GM23248 (cell line): ENCODE measurements at regions not wholly inside any gene's neighbourhood (a gene's known extent, or its start where the extent isn't known, plus 50 kb on each side); places are given as distances from the start of the nearest gene placed in this dataset.

ENCODE experiments used
- DNase-seq: peaks from one replicate; pipeline ENCODE4 v3.0.0-alpha.2; 2015
- H2AFZ ChIP-seq: fragments of 200-600 bp; sonication (generic); 2 replicates; pipeline ENCODE4 v1.6.1; 2016; ENCODE audit warnings: antibody characterized with exemption
- H3F3A ChIP-seq: fragments of 200-600 bp; sonication (generic); 2 replicates; pipeline ENCODE4 v1.6.1; 2016; ENCODE audit warnings: mild to moderate bottlenecking, antibody characterized with exemption, mixed run types; ENCODE audit not compliant: insufficient read depth
- H3K27ac ChIP-seq: fragments of 200-600 bp; sonication (generic); 2 replicates; pipeline ENCODE4 v1.5.1; 2016; ENCODE audit warnings: mild to moderate bottlenecking
- H3K27me3 ChIP-seq: fragments of 200-600 bp; sonication (generic); replicated peaks from 2 replicates; pipeline ENCODE4 v1.6.1; 2016; ENCODE audit warnings: mild to moderate bottlenecking; ENCODE audit not compliant: insufficient read depth
- H3K36me3 ChIP-seq: fragments of 200-600 bp; sonication (generic); 2 replicates; pipeline ENCODE4 v1.6.1; 2016; ENCODE audit warnings: low read depth, mild to moderate bottlenecking
- H3K4me1 ChIP-seq: fragments of 200-600 bp; sonication (generic); 2 replicates; pipeline ENCODE4 v1.6.1; 2016; ENCODE audit warnings: mild to moderate bottlenecking; ENCODE audit not compliant: insufficient read depth
- H3K4me2 ChIP-seq: fragments of 200-600 bp; sonication (generic); one replicate; pipeline ENCODE4 v1.6.1; 2016; ENCODE audit warnings: mild to moderate bottlenecking; ENCODE audit not compliant: unreplicated experiment
- H3K4me3 ChIP-seq: fragments of 200-600 bp; sonication (generic); 2 replicates; pipeline ENCODE4 v1.5.1; 2016; ENCODE audit warnings: mild to moderate bottlenecking
- H3K79me2 ChIP-seq: fragments of 200-600 bp; sonication (generic); 2 replicates; pipeline ENCODE4 v1.6.1; 2016; ENCODE audit warnings: mild to moderate bottlenecking; ENCODE audit not compliant: insufficient read depth
- H3K9ac ChIP-seq: fragments of 200-600 bp; sonication (generic); 2 replicates; pipeline ENCODE4 v1.6.1; 2016; ENCODE audit warnings: mild to moderate bottlenecking
- H3K9me2 ChIP-seq: fragments of 200-600 bp; sonication (generic); 2 replicates; pipeline ENCODE4 v1.6.1; 2016; ENCODE audit warnings: mixed run types, mild to moderate bottlenecking, moderate library complexity; ENCODE audit not compliant: insufficient read depth
- H3K9me3 ChIP-seq: fragments of 200-600 bp; sonication (generic); one replicate; pipeline ENCODE4 v1.6.1; 2017; ENCODE audit warnings: low read depth
- H4K20me1 ChIP-seq: fragments of 200-600 bp; sonication (generic); 2 replicates; pipeline ENCODE4 v1.6.0; 2016; ENCODE audit not compliant: insufficient read depth
- EZH2 ChIP-seq: fragments of 200-600 bp; sonication (generic); IDR thresholded peaks from 2 replicates; pipeline ENCODE4 v1.6.1; 2018; ENCODE audit warnings: antibody characterized with exemption, mild to moderate bottlenecking; ENCODE audit not compliant: insufficient read depth, poor library complexity, severe bottlenecking
- EZH2phosphoT487 ChIP-seq: fragments of 200-600 bp; sonication (generic); IDR thresholded peaks from 2 replicates; pipeline ENCODE4 v1.6.1; 2018; ENCODE audit warnings: antibody characterized with exemption, moderate library complexity, mild to moderate bottlenecking, low read depth; ENCODE audit not compliant: insufficient read depth
- WGBS, 2 experiments: methylation state at CpG; one replicate each; pipeline ENCODE4 v1.1.6; 2015 to 2017; ENCODE audit warnings: low lambda C conversion rate in 2 of 2, low coverage in 1 of 2; ENCODE audit errors: missing lambda C conversion rate in 2 of 2; 5-methylcytosine and 5-hydroxymethylcytosine counted together
- in situ Hi-C: fragments of 300-500 bp; cut with MboI; formaldehyde crosslinking; loops from 2 replicates; pipeline ENCODE4 v1.15.0; 2020

GRCh38 chr12:77388445-77389265, 323.3 kb upstream of the E2F7 start:
- H3K36me3 ChIP-seq, result no peaks in the 10 kb centered on the region
- H3K9me2 ChIP-seq, result no peaks in the 10 kb centered on the region
- no peak overlapping the region for H2AFZ ChIP-seq
- no peak overlapping the region for H3K27ac ChIP-seq
- peak; percentile 57 for DNase-seq
- no peak overlapping the region for H3K9ac ChIP-seq
- no peak for TF ChIP-seq EZH2
- TF ChIP-seq EZH2phosphoT487, result no peak
- no peaks in the 10 kb centered on the region for H4K20me1 ChIP-seq
- no peaks in the 10 kb centered on the region for H3K27me3 ChIP-seq
- H3K4me2 ChIP-seq, result no peak overlapping the region
- peaks cover 16% of the 10 kb centered on the region; the same call in 1 of the 2 replicates for H3K4me1 ChIP-seq
- H3K79me2 ChIP-seq, result no peaks in the 10 kb centered on the region
- 0 out of 2 replicates have a peak, but pooled peaks cover 5% of the 10 kb centered on the region for H3F3A ChIP-seq
- no peaks in the 10 kb centered on the region for H3K9me3 ChIP-seq
- no peak overlapping the region for H3K4me3 ChIP-seq
- WGBS, 2 experiments, result 4 to 6% methylated on average over 2 of the region's 2 CpGs
- in situ Hi-C loops, result no loop called here

- DNase-seq, result no peak
- H3K4me2 ChIP-seq, result no peak overlapping the region
- H3K4me1 ChIP-seq, result peaks cover 16% of the 10 kb centered on the region; the same call in 1 of the 2 replicates
- 0 out of 2 replicates have a peak, but pooled peaks cover 5% of the 10 kb centered on the region for H3F3A ChIP-seq
- no peaks in the 10 kb centered on the region for H3K9me3 ChIP-seq
- no peaks in the 10 kb centered on the region for H3K27me3 ChIP-seq
- WGBS, 2 experiments, result 22 to 58% methylated on average over 1 of the region's 1 CpG
- no peak overlapping the region for H3K9ac ChIP-seq
- H3K4me3 ChIP-seq, result no peak overlapping the region
- H3K36me3 ChIP-seq, result no peaks in the 10 kb centered on the region
- in situ Hi-C loops, result no loop called here
- no peaks in the 10 kb centered on the region for H3K9me2 ChIP-seq
- no peak overlapping the region for H2AFZ ChIP-seq
- no peaks in the 10 kb centered on the region for H3K79me2 ChIP-seq
- H3K27ac ChIP-seq, result no peak overlapping the region
- TF ChIP-seq EZH2 (no peak), EZH2phosphoT487 (no peak)
- no peaks in the 10 kb centered on the region for H4K20me1 ChIP-seq
Measured at GRCh38 chr12:77387671-77388070, 322.3 kb upstream of the E2F7 start.

GRCh38 chr12:77387214-77387613, 321.8 kb upstream of the E2F7 start:
- Histone ChIP-seq H3K79me2 (no peaks in the 10 kb centered on the region), H3K4me2 (no peak overlapping the region), H3K9me2 (no peaks in the 10 kb centered on the region), H3K27ac (no peak overlapping the region), H2AFZ (no peak overlapping the region), H3K4me1 (peaks cover 16% of the 10 kb centered on the region; the same call in 1 of the 2 replicates), H3K9me3 (no peaks in the 10 kb centered on the region), H3K4me3 (no peak overlapping the region), H3F3A (0 out of 2 replicates have a peak, but pooled peaks cover 5% of the 10 kb centered on the region), H4K20me1 (no peaks in the 10 kb centered on the region), H3K27me3 (no peaks in the 10 kb centered on the region), H3K36me3 (no peaks in the 10 kb centered on the region), H3K9ac (no peak overlapping the region)
- no peak for DNase-seq
- in situ Hi-C loops, result no loop called here
- 29 to 35% methylated on average over 3 of the region's 3 CpGs for WGBS, 2 experiments
- no peak for TF ChIP-seq EZH2phosphoT487
- no peak for TF ChIP-seq EZH2

GRCh38 chr12:77384941-77385340, 319.6 kb upstream of the E2F7 start:
- no peak for TF ChIP-seq EZH2
- TF ChIP-seq EZH2phosphoT487, result no peak
- Histone ChIP-seq H3F3A (peaks cover 12% of the 10 kb centered on the region; the same call in 1 of the 2 replicates), H3K79me2 (no peaks in the 10 kb centered on the region), H2AFZ (no peak overlapping the region), H3K9ac (no peak overlapping the region), H3K27ac (no peak overlapping the region), H3K4me2 (no peak overlapping the region), H3K36me3 (no peaks in the 10 kb centered on the region), H3K4me3 (no peak overlapping the region), H3K9me2 (no peaks in the 10 kb centered on the region), H3K9me3 (no peaks in the 10 kb centered on the region), H3K27me3 (no peaks in the 10 kb centered on the region), H4K20me1 (no peaks in the 10 kb centered on the region), H3K4me1 (peaks cover 16% of the 10 kb centered on the region; the same call in 1 of the 2 replicates)
- DNase-seq, result peak; percentile 33
- WGBS, 2 experiments, result 72 to 80% methylated on average over 3 of the region's 3 CpGs
- in situ Hi-C loops, result no loop called here
